RWPE2 (cell line): ENCODE measurements at regions not wholly inside any gene's neighbourhood (a gene's known extent, or its start where the extent isn't known, plus 50 kb on each side); places are given as distances from the start of the nearest gene placed in this dataset.

Experiments used
- ATAC-seq: fragments of 200-7000 bp; cut with Tn5 transposase; 3 replicates; pipeline ENCODE4 v1.9.1; 2021; ENCODE audit warnings: low read depth
- DNase-seq: peaks from one replicate; pipeline ENCODE4 v3.0.0-alpha.2; 2020; ENCODE audit warnings: low spot score
- H3K27ac ChIP-seq: fragments of 450-650 bp; 2 replicates; pipeline ENCODE4 v1.5.1; 2017; ENCODE audit warnings: mild to moderate bottlenecking; ENCODE audit not compliant: poor library complexity, severe bottlenecking
- H3K27me3 ChIP-seq: fragments of 250-450 bp; sonication (Bioruptor Pico); 2 replicates; pipeline ENCODE4 v1.5.1; 2021; ENCODE audit warnings: mild to moderate bottlenecking, moderate library complexity; ENCODE audit not compliant: insufficient read depth, poor library complexity, severe bottlenecking
- H3K36me3 ChIP-seq: fragments of 250-450 bp; sonication (Bioruptor Pico); 2 replicates; pipeline ENCODE4 v1.5.1; 2020; ENCODE audit warnings: low read depth, mild to moderate bottlenecking, moderate library complexity
- H3K4me1 ChIP-seq: fragments of 250-450 bp; sonication (Bioruptor Pico); 2 replicates; pipeline ENCODE4 v1.5.1; 2021; ENCODE audit warnings: mild to moderate bottlenecking, moderate library complexity; ENCODE audit not compliant: insufficient read depth, poor library complexity, severe bottlenecking
- H3K4me3 ChIP-seq: fragments of 250-450 bp; sonication (Bioruptor Pico); 2 replicates; pipeline ENCODE4 v1.5.1; 2021; ENCODE audit warnings: mild to moderate bottlenecking, moderate library complexity; ENCODE audit not compliant: severe bottlenecking
- H3K9me3 ChIP-seq: fragments of 250-450 bp; sonication (Bioruptor Pico); 2 replicates; pipeline ENCODE4 v1.5.1; 2021; ENCODE audit warnings: mild to moderate bottlenecking, moderate library complexity; ENCODE audit not compliant: severe bottlenecking
- CTCF ChIP-seq: fragments of 450-650 bp; IDR thresholded peaks from one replicate; pipeline ENCODE4 v1.5.1; 2017; ENCODE audit warnings: mild to moderate bottlenecking, moderate library complexity; ENCODE audit not compliant: poor library complexity, severe bottlenecking

DNA sequence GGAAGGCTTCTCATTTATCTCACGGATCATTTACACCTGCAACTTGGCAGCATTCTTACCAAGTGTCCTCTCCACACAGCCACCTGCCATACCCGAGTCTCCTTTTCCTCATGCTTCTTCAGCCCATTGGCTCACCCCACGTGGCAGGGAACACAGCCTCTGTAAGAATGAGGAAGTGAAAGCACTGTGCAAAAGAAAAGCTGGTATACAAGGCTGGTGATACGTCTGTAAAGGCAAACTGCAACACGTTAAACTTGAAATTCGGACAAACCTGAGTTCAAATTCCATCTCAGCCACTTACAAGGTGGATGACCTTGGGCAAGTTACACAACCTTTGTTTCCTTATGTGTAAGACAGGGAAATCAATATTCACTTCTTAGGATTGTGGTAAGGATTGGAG is 164.0 kb upstream of the RASGEF1B start:
- H3K27me3 ChIP-seq: no peaks in the 10 kb centered on the region
- no peaks in the 10 kb centered on the region for H3K9me3 ChIP-seq
- no peaks in the 10 kb centered on the region for H3K36me3 ChIP-seq
- H3K4me3 ChIP-seq: no peak overlapping the region
- no peak for TF ChIP-seq CTCF
- peaks cover 28% of the 10 kb centered on the region for H3K4me1 ChIP-seq
- H3K27ac ChIP-seq: no peak overlapping the region
- no peak for ATAC-seq
- no peak for DNase-seq

GRCh38 chr4:81634766-81635549 is 163.3 kb upstream of the RASGEF1B start:
- Histone ChIP-seq H3K4me1 (peaks cover 28% of the 10 kb centered on the region), H3K9me3 (no peaks in the 10 kb centered on the region), H3K4me3 (no peak overlapping the region), H3K36me3 (no peaks in the 10 kb centered on the region), H3K27me3 (no peaks in the 10 kb centered on the region), H3K27ac (no peak overlapping the region)
- DNase-seq (no peak), ATAC-seq (no peak)
- TF ChIP-seq CTCF: no peak

- no peak for TF ChIP-seq CTCF
- Histone ChIP-seq H3K27me3 (no peaks in the 10 kb centered on the region), H3K27ac (no peak overlapping the region), H3K9me3 (no peaks in the 10 kb centered on the region), H3K36me3 (no peaks in the 10 kb centered on the region), H3K4me1 (peaks cover 28% of the 10 kb centered on the region), H3K4me3 (no peak overlapping the region)
- no peak for ATAC-seq
- DNase-seq: no peak
Measured at GRCh38 chr4:81634165-81634564, 162.5 kb upstream of the RASGEF1B start.

GRCh38 chr4:81632581-81633299 is 161.0 kb upstream of the RASGEF1B start:
- no peaks in the 10 kb centered on the region for H3K36me3 ChIP-seq
- no peaks in the 10 kb centered on the region for H3K9me3 ChIP-seq
- no peaks in the 10 kb centered on the region for H3K27me3 ChIP-seq
- TF ChIP-seq CTCF: no peak
- H3K27ac ChIP-seq: peak overlapping the region; percentile 83
- ATAC-seq (peak; percentile 69), DNase-seq (no peak)
- no peak overlapping the region for H3K4me3 ChIP-seq
- H3K4me1 ChIP-seq: peaks cover 28% of the 10 kb centered on the region

GRCh38 chr4:81631958-81632441 is 160.3 kb upstream of the RASGEF1B start:
- no peaks in the 10 kb centered on the region for H3K36me3 ChIP-seq
- peaks cover 28% of the 10 kb centered on the region for H3K4me1 ChIP-seq
- peak overlapping the region; percentile 83 for H3K27ac ChIP-seq
- TF ChIP-seq CTCF: no peak
- ATAC-seq (peak; percentile 92), DNase-seq (peak; percentile 81)
- H3K27me3 ChIP-seq: no peaks in the 10 kb centered on the region
- no peak overlapping the region for H3K4me3 ChIP-seq
- no peaks in the 10 kb centered on the region for H3K9me3 ChIP-seq
